ENCODE measurements at regions not wholly inside any gene's neighbourhood (a gene's known extent, or its start where the extent isn't known, plus 50 kb on each side); places are given as distances from the start of the nearest gene placed in this dataset.
A peak's percentile ranks its signal among the peaks of the same experiment; 100 is the strongest.

GRCh38 chr16:63365649-63366304, 1329.5 kb upstream of the CDH8 start:
- Histone ChIP-seq H2AFZ (ENCODE audit: low read length) (no peak overlapping the region), H3K27ac (ENCODE audit: low read depth, low read length) (no peak overlapping the region), H3K27me3 (ENCODE audit: insufficient read depth, low read length) (no peaks in the 10 kb centered on the region), H3K4me2 (ENCODE audit: insufficient read depth, low read length) (no peak overlapping the region), H3K9me3 (ENCODE audit: low read depth, low read length) (no peaks in the 10 kb centered on the region), H3K36me3 (ENCODE audit: insufficient read depth, low read length) (no peaks in the 10 kb centered on the region), H3K79me2 (ENCODE audit: insufficient read depth, low read length) (no peaks in the 10 kb centered on the region), H3K4me3 (ENCODE audit: insufficient read depth, low read length) (no peak overlapping the region), H4K20me1 (ENCODE audit: insufficient read depth, low read length) (no peaks in the 10 kb centered on the region), H3K4me1 (ENCODE audit: insufficient read depth, low read length) (no peaks in the 10 kb centered on the region)
- DNase-seq (ENCODE audit: insufficient read length, low spot score, missing footprints), result no peak
- TF ChIP-seq CTCF (IDR thresholded peaks at IDR 0.05; ENCODE audit: extremely low read depth, low read depth, low read length), result no peak

- no peaks in the 10 kb centered on the region for H4K20me1 ChIP-seq (ENCODE audit: insufficient read depth, low read length)
- H3K79me2 ChIP-seq (ENCODE audit: insufficient read depth, low read length), result no peaks in the 10 kb centered on the region
- no peak overlapping the region for H3K27ac ChIP-seq (ENCODE audit: low read depth, low read length)
- no peak for DNase-seq (ENCODE audit: insufficient read length, low spot score, missing footprints)
- no peak overlapping the region for H3K4me3 ChIP-seq (ENCODE audit: insufficient read depth, low read length)
- no peaks in the 10 kb centered on the region for H3K27me3 ChIP-seq (ENCODE audit: insufficient read depth, low read length)
- no peaks in the 10 kb centered on the region for H3K4me1 ChIP-seq (ENCODE audit: insufficient read depth, low read length)
- TF ChIP-seq CTCF (IDR thresholded peaks at IDR 0.05; ENCODE audit: extremely low read depth, low read depth, low read length), result no peak
- H3K9me3 ChIP-seq (ENCODE audit: low read depth, low read length), result no peaks in the 10 kb centered on the region
- no peaks in the 10 kb centered on the region for H3K36me3 ChIP-seq (ENCODE audit: insufficient read depth, low read length)
- no peak overlapping the region for H2AFZ ChIP-seq (ENCODE audit: low read length)
- no peak overlapping the region for H3K4me2 ChIP-seq (ENCODE audit: insufficient read depth, low read length)
These were observed 1327.5 kb upstream of the CDH8 start for GRCh38 chr16:63363738-63364137.

DNA sequence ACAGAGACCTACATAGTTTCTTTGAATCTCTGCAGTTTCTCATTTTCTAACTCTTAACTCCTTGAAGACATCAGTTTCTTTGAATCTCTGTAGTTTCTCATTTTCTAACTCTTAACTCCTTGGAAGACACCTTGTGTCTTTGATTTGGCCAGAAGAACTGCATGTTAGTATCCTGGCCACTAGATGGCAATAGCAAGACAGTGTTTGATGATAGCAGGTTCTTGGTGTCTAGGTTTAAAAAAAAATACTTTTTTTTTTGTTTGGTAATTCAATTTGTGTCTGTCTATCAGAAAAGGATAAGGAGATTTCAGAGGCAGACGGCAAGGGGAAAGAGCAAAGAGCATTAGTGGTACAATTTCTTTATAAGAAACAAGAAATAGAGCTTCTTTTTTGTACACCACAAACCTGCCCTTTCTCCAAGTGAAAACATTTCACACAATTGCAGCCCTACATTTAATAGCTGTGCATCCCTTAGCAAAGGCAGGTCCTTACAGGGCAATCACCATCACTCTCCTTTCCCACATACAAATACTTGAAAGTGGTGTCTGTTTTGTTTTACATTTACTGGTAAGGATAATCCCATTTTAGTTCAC, 1324.9 kb upstream of the CDH8 start:
- H3K4me3 ChIP-seq (ENCODE audit: insufficient read depth, low read length), result no peak overlapping the region
- no peak overlapping the region for H3K27ac ChIP-seq (ENCODE audit: low read depth, low read length)
- no peaks in the 10 kb centered on the region for H4K20me1 ChIP-seq (ENCODE audit: insufficient read depth, low read length)
- H3K79me2 ChIP-seq (ENCODE audit: insufficient read depth, low read length), result no peaks in the 10 kb centered on the region
- no peaks in the 10 kb centered on the region for H3K4me1 ChIP-seq (ENCODE audit: insufficient read depth, low read length)
- H3K36me3 ChIP-seq (ENCODE audit: insufficient read depth, low read length), result no peaks in the 10 kb centered on the region
- no peaks in the 10 kb centered on the region for H3K9me3 ChIP-seq (ENCODE audit: low read depth, low read length)
- peak; percentile 66 for DNase-seq (ENCODE audit: insufficient read length, low spot score, missing footprints)
- TF ChIP-seq CTCF (IDR thresholded peaks at IDR 0.05; ENCODE audit: extremely low read depth, low read depth, low read length), result peak; percentile 81
- H3K4me2 ChIP-seq (ENCODE audit: insufficient read depth, low read length), result no peak overlapping the region
- H2AFZ ChIP-seq (ENCODE audit: low read length), result no peak overlapping the region
- H3K27me3 ChIP-seq (ENCODE audit: insufficient read depth, low read length), result no peaks in the 10 kb centered on the region

- H3K4me1 ChIP-seq (ENCODE audit: insufficient read depth, low read length), result no peaks in the 10 kb centered on the region
- no peak overlapping the region for H3K27ac ChIP-seq (ENCODE audit: low read depth, low read length)
- no peak overlapping the region for H2AFZ ChIP-seq (ENCODE audit: low read length)
- H3K4me2 ChIP-seq (ENCODE audit: insufficient read depth, low read length), result no peak overlapping the region
- H3K27me3 ChIP-seq (ENCODE audit: insufficient read depth, low read length), result no peaks in the 10 kb centered on the region
- no peaks in the 10 kb centered on the region for H4K20me1 ChIP-seq (ENCODE audit: insufficient read depth, low read length)
- no peaks in the 10 kb centered on the region for H3K9me3 ChIP-seq (ENCODE audit: low read depth, low read length)
- H3K4me3 ChIP-seq (ENCODE audit: insufficient read depth, low read length), result no peak overlapping the region
- TF ChIP-seq CTCF (IDR thresholded peaks at IDR 0.05; ENCODE audit: extremely low read depth, low read depth, low read length), result no peak
- H3K79me2 ChIP-seq (ENCODE audit: insufficient read depth, low read length), result no peaks in the 10 kb centered on the region
- H3K36me3 ChIP-seq (ENCODE audit: insufficient read depth, low read length), result no peaks in the 10 kb centered on the region
- peak; percentile 36 for DNase-seq (ENCODE audit: insufficient read length, low spot score, missing footprints)
These were observed 1313.7 kb upstream of the CDH8 start for GRCh38 chr16:63349961-63350360.

Measured in osteoblast (primary cell).